ENCODE measurements at regions not wholly inside any gene's neighbourhood (a gene's known extent, or its start where the extent isn't known, plus 50 kb on each side); places are given as distances from the start of the nearest gene placed in this dataset.

DNA sequence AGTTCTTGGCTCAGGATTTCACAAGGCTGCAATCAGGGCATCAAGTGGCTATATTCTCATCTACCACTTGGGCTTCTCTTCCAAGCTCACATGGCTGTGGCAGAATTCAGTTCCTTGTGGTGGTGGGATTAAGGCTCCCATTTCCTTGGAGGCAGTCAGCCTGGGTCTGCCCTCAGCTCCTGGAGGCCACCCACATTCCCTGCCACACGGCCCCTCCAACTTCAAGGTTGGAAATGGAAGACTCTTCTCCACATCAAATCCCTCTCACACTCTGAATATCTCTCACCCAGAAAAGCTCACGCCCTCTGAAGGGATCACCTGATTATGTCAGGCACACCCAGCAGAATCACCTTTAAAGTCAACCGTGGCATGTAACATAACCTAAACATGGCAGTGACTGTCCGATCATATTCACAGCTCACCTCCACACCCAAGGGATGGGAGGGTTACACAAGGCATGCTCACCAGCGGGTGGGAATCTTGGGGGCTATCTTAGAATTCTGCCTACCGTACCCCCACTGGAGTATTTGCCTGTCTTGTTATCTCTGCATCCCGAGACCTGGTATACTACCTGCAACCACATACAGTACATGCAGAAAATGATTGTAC, 256.2 kb upstream of the KLHL29 start:
- H3K4me2 ChIP-seq (ENCODE audit: low read length): no peak overlapping the region
- H3K36me3 ChIP-seq (ENCODE audit: control insufficient read depth, low read length): no peaks in the 10 kb centered on the region
- no peaks in the 10 kb centered on the region for H4K20me1 ChIP-seq (ENCODE audit: control insufficient read depth, insufficient read depth, low read depth, low read length)
- no peaks in the 10 kb centered on the region for H3K4me1 ChIP-seq (ENCODE audit: control insufficient read depth, low read length)
- no peaks in the 10 kb centered on the region for H3K79me2 ChIP-seq (ENCODE audit: control insufficient read depth, low read length)
- H3F3A ChIP-seq (ENCODE audit: control insufficient read depth, insufficient read depth): no peaks in the 10 kb centered on the region
- H3K27ac ChIP-seq (ENCODE audit: low read depth, low read length): no peak overlapping the region
- H3K27me3 ChIP-seq (ENCODE audit: control insufficient read depth, low read length): no peaks in the 10 kb centered on the region
- no peak overlapping the region for H3K4me3 ChIP-seq (ENCODE audit: low read length)
- H3K9me3 ChIP-seq (ENCODE audit: control insufficient read depth, insufficient read depth, low read length): no peaks in the 10 kb centered on the region
- H3K9me2 ChIP-seq (replicated peaks; ENCODE audit: control insufficient read depth, low read length): no peaks in the 10 kb centered on the region
- no peak for TF ChIP-seq EZH2phosphoT487 (IDR thresholded peaks at IDR 0.05; ENCODE audit: borderline replicate concordance, low read length)
- TF ChIP-seq, protein P1, sequence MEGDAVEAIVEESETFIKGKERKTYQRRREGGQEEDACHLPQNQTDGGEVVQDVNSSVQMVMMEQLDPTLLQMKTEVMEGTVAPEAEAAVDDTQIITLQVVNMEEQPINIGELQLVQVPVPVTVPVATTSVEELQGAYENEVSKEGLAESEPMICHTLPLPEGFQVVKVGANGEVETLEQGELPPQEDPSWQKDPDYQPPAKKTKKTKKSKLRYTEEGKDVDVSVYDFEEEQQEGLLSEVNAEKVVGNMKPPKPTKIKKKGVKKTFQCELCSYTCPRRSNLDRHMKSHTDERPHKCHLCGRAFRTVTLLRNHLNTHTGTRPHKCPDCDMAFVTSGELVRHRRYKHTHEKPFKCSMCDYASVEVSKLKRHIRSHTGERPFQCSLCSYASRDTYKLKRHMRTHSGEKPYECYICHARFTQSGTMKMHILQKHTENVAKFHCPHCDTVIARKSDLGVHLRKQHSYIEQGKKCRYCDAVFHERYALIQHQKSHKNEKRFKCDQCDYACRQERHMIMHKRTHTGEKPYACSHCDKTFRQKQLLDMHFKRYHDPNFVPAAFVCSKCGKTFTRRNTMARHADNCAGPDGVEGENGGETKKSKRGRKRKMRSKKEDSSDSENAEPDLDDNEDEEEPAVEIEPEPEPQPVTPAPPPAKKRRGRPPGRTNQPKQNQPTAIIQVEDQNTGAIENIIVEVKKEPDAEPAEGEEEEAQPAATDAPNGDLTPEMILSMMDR (IDR thresholded peaks at IDR 0.05; ENCODE audit: low read depth, low read length, poor library complexity, severe bottlenecking): no peak

DNA sequence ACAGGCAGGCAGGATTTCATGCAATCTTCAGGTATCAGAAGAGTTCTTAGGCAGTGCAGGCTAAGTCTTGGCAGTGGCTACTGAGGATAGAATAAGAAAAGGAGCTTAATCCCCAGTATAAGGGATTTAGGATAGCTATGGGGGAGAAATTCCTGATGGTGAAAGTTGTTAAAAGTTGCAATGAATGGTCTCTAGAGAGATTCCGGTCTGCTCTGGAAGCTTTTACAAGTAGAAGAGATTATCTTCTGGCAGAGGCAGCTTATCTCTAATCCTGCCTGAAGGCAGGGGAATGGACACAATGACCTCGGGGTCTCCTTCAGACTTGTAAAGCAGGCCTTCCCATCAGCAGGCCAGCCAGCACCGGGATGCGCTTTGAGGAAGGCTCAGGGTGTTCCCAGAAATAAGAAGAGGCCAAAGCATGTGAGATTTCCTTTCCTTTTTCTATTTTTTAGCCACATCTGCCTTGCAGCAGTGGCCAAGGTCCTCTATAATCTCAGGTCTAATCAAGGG, 253.9 kb upstream of the KLHL29 start:
- no peaks in the 10 kb centered on the region for H3K79me2 ChIP-seq (ENCODE audit: control insufficient read depth, low read length)
- TF ChIP-seq EZH2phosphoT487 (IDR thresholded peaks at IDR 0.05; ENCODE audit: borderline replicate concordance, low read length): no peak
- TF ChIP-seq, protein P1 (IDR thresholded peaks at IDR 0.05; ENCODE audit: low read depth, low read length, poor library complexity, severe bottlenecking): no peak
- no peak overlapping the region for H3K27ac ChIP-seq (ENCODE audit: low read depth, low read length)

DNA sequence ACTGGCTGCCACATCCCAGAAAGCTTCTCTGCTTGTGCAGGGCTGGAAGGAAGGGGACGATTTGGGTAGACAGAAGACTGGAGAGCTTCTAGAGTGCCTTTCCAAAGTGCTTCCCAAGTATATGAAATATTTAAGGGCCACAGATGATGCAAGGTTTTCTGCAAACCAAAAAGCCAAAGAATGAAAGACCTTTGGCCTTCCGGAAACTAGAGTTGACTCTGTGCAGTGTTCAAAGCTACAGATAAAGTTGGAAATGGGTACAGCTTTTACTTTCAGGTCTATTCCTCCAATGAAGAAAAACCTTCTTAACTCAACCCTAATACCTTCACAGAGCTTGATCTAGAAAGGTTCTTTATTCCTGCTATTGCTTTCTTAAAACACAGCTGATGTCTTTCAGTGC, 253.0 kb upstream of the KLHL29 start:
- no peaks in the 10 kb centered on the region for H3K9me2 ChIP-seq (replicated peaks; ENCODE audit: control insufficient read depth, low read length)
- no peaks in the 10 kb centered on the region for H3K79me2 ChIP-seq (ENCODE audit: control insufficient read depth, low read length)
- H3K4me2 ChIP-seq (ENCODE audit: low read length): no peak overlapping the region
- no peaks in the 10 kb centered on the region for H4K20me1 ChIP-seq (ENCODE audit: control insufficient read depth, insufficient read depth, low read depth, low read length)
- no peaks in the 10 kb centered on the region for H3K36me3 ChIP-seq (ENCODE audit: control insufficient read depth, low read length)
- H3K4me3 ChIP-seq (ENCODE audit: low read length): no peak overlapping the region
- TF ChIP-seq EZH2phosphoT487 (IDR thresholded peaks at IDR 0.05; ENCODE audit: borderline replicate concordance, low read length): no peak
- TF ChIP-seq, protein P1 (IDR thresholded peaks at IDR 0.05; ENCODE audit: low read depth, low read length, poor library complexity, severe bottlenecking): no peak
- no peaks in the 10 kb centered on the region for H3K9me3 ChIP-seq (ENCODE audit: control insufficient read depth, insufficient read depth, low read length)
- no peak overlapping the region for H3K27ac ChIP-seq (ENCODE audit: low read depth, low read length)
- no peaks in the 10 kb centered on the region for H3K27me3 ChIP-seq (ENCODE audit: control insufficient read depth, low read length)
- no peaks in the 10 kb centered on the region for H3F3A ChIP-seq (ENCODE audit: control insufficient read depth, insufficient read depth)
- no peaks in the 10 kb centered on the region for H3K4me1 ChIP-seq (ENCODE audit: control insufficient read depth, low read length)

More for the DNA sequence above, 253.9 kb upstream of the KLHL29 start:
- Histone ChIP-seq H3K9me3 (ENCODE audit: control insufficient read depth, insufficient read depth, low read length) (no peaks in the 10 kb centered on the region), H3K4me2 (ENCODE audit: low read length) (no peak overlapping the region), H3K4me1 (ENCODE audit: control insufficient read depth, low read length) (no peaks in the 10 kb centered on the region), H3K9me2 (replicated peaks; ENCODE audit: control insufficient read depth, low read length) (no peaks in the 10 kb centered on the region), H3F3A (ENCODE audit: control insufficient read depth, insufficient read depth) (no peaks in the 10 kb centered on the region), H3K27me3 (ENCODE audit: control insufficient read depth, low read length) (no peaks in the 10 kb centered on the region), H3K4me3 (ENCODE audit: low read length) (no peak overlapping the region), H4K20me1 (ENCODE audit: control insufficient read depth, insufficient read depth, low read depth, low read length) (no peaks in the 10 kb centered on the region), H3K36me3 (ENCODE audit: control insufficient read depth, low read length) (no peaks in the 10 kb centered on the region)
